ENCODE measurements at regions not wholly inside any gene's neighbourhood (a gene's known extent, or its start where the extent isn't known, plus 50 kb on each side); places are given as distances from the start of the nearest gene placed in this dataset.

DNA sequence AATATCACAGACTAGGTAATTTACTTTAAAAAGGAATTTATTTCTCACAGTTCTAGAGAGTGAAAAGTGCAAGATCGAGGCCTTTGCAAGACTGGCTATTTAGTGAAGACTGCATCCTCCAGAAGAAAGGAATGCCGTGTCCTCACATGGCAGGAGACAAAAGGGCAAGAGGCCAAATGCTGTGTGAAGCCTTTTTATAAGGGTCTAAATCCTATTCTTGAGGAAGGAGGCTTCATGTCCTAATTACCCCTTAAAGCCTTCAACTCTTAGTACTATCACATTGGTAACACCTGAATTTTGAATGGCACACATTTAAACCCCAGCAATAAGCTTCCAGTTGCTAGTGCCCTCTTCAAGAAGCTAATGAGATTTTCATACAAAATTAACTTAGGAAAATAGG lies 1882.3 kb upstream of the PIK3C3 start:
- TF ChIP-seq CHD1 (IDR thresholded peaks at IDR 0.05; ENCODE audit: low read depth, low read length) (no peak), SP2 (IDR thresholded peaks at IDR 0.05; ENCODE audit: low read length) (no peak), TAF7 (optimal IDR thresholded peaks at IDR 0.05; ENCODE audit: borderline replicate concordance, low read depth, low read length) (no peak), EGR1 (IDR thresholded peaks at IDR 0.05; ENCODE audit: borderline replicate concordance, low read depth, low read length) (no peak), SIX5 (IDR thresholded peaks at IDR 0.05; ENCODE audit: low read depth, low read length) (no peak), TBP (IDR thresholded peaks at IDR 0.05; ENCODE audit: low read depth, low read length) (no peak), POLR2AphosphoS5 (IDR thresholded peaks at IDR 0.05; ENCODE audit: low read depth, low read length) (no peak), KDM5A (IDR thresholded peaks at IDR 0.05; ENCODE audit: low read length) (no peak), BACH1 (IDR thresholded peaks at IDR 0.05; ENCODE audit: low read length) (no peak), GABPA (IDR thresholded peaks at IDR 0.05; ENCODE audit: borderline replicate concordance, insufficient read depth, low read length) (no peak)
- TF ChIP-seq, protein P1, sequence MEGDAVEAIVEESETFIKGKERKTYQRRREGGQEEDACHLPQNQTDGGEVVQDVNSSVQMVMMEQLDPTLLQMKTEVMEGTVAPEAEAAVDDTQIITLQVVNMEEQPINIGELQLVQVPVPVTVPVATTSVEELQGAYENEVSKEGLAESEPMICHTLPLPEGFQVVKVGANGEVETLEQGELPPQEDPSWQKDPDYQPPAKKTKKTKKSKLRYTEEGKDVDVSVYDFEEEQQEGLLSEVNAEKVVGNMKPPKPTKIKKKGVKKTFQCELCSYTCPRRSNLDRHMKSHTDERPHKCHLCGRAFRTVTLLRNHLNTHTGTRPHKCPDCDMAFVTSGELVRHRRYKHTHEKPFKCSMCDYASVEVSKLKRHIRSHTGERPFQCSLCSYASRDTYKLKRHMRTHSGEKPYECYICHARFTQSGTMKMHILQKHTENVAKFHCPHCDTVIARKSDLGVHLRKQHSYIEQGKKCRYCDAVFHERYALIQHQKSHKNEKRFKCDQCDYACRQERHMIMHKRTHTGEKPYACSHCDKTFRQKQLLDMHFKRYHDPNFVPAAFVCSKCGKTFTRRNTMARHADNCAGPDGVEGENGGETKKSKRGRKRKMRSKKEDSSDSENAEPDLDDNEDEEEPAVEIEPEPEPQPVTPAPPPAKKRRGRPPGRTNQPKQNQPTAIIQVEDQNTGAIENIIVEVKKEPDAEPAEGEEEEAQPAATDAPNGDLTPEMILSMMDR (IDR thresholded peaks at IDR 0.05; ENCODE audit: control extremely low read depth in 1 of 3, insufficient read depth in 1 of 3, low read depth in 1 of 3, low read length in 3 of 3): no peak

All from H1 (cell line).